ENCODE measurements at regions not wholly inside any gene's neighbourhood (a gene's known extent, or its start where the extent isn't known, plus 50 kb on each side); places are given as distances from the start of the nearest gene placed in this dataset.

- Histone ChIP-seq H4K5ac (ENCODE audit: insufficient read length, low read depth, low read length) (no peak overlapping the region), H2BK12ac (ENCODE audit: insufficient read length, low read depth, low read length) (no peak overlapping the region), H4K20me1 (ENCODE audit: control insufficient read depth, insufficient read depth, insufficient read length) (no peaks in the 10 kb centered on the region), H3K18ac (ENCODE audit: insufficient read length, low read depth, low read length) (no peak overlapping the region), H3K23ac (ENCODE audit: insufficient read length, low read depth, low read length) (no peak overlapping the region), H2BK20ac (ENCODE audit: low read depth, low read length, poor library complexity, severe bottlenecking) (no peak overlapping the region), H2BK15ac (ENCODE audit: low read depth, low read length) (no peak overlapping the region), H3K23me2 (ENCODE audit: insufficient read length, low read depth, low read length, poor library complexity, severe bottlenecking) (no peaks in the 10 kb centered on the region), H3K14ac (ENCODE audit: insufficient read depth, low read length) (no peak overlapping the region), H3K79me1 (ENCODE audit: insufficient read depth, low read depth, low read length, poor library complexity, severe bottlenecking) (no peaks in the 10 kb centered on the region), H3K9ac (ENCODE audit: extremely low read depth, insufficient read length, low read length) (no peak overlapping the region), H2AK5ac (ENCODE audit: insufficient read length, low read length) (no peak overlapping the region), H3K56ac (ENCODE audit: insufficient read length, low read depth, low read length) (no peak overlapping the region), H3K9me3 (ENCODE audit: control insufficient read depth, low read depth, low read length) (no peaks in the 10 kb centered on the region), H3K4ac (ENCODE audit: low read depth, low read length) (no peak overlapping the region), H2BK5ac (ENCODE audit: insufficient read length, low read length) (no peak overlapping the region), H3K4me1 (ENCODE audit: insufficient read depth, low read length) (no peaks in the 10 kb centered on the region), H2BK120ac (ENCODE audit: low read depth, low read length, poor library complexity, severe bottlenecking) (no peak overlapping the region), H2AFZ (ENCODE audit: low read length) (no peak overlapping the region), H3K27me3 (ENCODE audit: insufficient read depth, low read length) (no peaks in the 10 kb centered on the region), H4K8ac (replicated peaks; ENCODE audit: insufficient read length, low read depth, low read length) (no peak overlapping the region), H3K4me2 (ENCODE audit: insufficient read depth, insufficient read length, low read length) (no peak overlapping the region), H3K79me2 (ENCODE audit: insufficient read depth, low read length) (no peaks in the 10 kb centered on the region), H3K27ac (ENCODE audit: insufficient read length, low read depth, low read length) (no peak overlapping the region), H3T11ph (ENCODE audit: low read length) (no peak overlapping the region), H4K91ac (ENCODE audit: insufficient read length, low read depth, low read length) (no peak overlapping the region)
- WGBS (ENCODE audit: extremely low coverage, insufficient read length, low lambda C conversion rate) = no CpG with 5 or more reads among the region's 4 CpGs
- TF ChIP-seq CTCF (conservative IDR thresholded peaks at IDR 0.05) = no peak
- no peak for DNase-seq
- H3K4me1 Mint-ChIP-seq = peaks cover 5% of the 10 kb centered on the region in 2 experiments
- no peak overlapping the region; a peak in 1 of 7 replicates for H3K27ac Mint-ChIP-seq
- H3K27me3 Mint-ChIP-seq (ENCODE audit: low read depth) = peaks cover 2% of the 10 kb centered on the region; the same call in 1 of the 2 replicates
- no peaks in the 10 kb centered on the region for H3K9me3 Mint-ChIP-seq
- no peak overlapping the region for H3K4me3 Mint-ChIP-seq
- H3K36me3 Mint-ChIP-seq (ENCODE audit: insufficient read depth in 1 of 3, low read depth in 3 of 3) = no peaks in the 10 kb centered on the region
Observed at GRCh38 chr17:5745111-5745813, 161.0 kb upstream of the NLRP1 start.
